H9 (cell line): ENCODE measurements at regions not wholly inside any gene's neighbourhood (a gene's known extent, or its start where the extent isn't known, plus 50 kb on each side); places are given as distances from the start of the nearest gene placed in this dataset.
"Not testable (repeated sequence)": the region's sequence is repeated elsewhere in the genome, so short reads cannot be mapped to it uniquely, and the experiment has no call there.

Experiments used
- DNase-seq: peaks from one replicate; pipeline ENCODE4 v3.0.0-alpha.2; 2017
- H2AFZ ChIP-seq: one replicate; pipeline ENCODE4 v1.6.1; 2013; ENCODE audit warnings: mild to moderate bottlenecking, low read length, control low read depth, moderate library complexity
- H2AK5ac ChIP-seq: 2 replicates; pipeline ENCODE4 v1.6.1; 2013; ENCODE audit warnings: low read length, control low read depth, mixed read lengths; ENCODE audit not compliant: insufficient read length
- H2BK120ac ChIP-seq: one replicate; pipeline ENCODE4 v1.6.1; 2013; ENCODE audit warnings: low read depth, mild to moderate bottlenecking, low read length, control low read depth, inconsistent platforms; ENCODE audit not compliant: poor library complexity, severe bottlenecking
- H2BK12ac ChIP-seq: 2 replicates; pipeline ENCODE4 v1.6.1; 2013; ENCODE audit warnings: low read length, control low read depth, mixed read lengths, low read depth; ENCODE audit not compliant: insufficient read length
- H2BK15ac ChIP-seq: 2 replicates; pipeline ENCODE4 v1.6.1; 2013; ENCODE audit warnings: low read depth, low read length, control low read depth
- H2BK20ac ChIP-seq: one replicate; pipeline ENCODE4 v1.6.1; 2013; ENCODE audit warnings: low read depth, mild to moderate bottlenecking, low read length, control low read depth, inconsistent platforms; ENCODE audit not compliant: poor library complexity, severe bottlenecking
- H2BK5ac ChIP-seq: 2 replicates; pipeline ENCODE4 v1.6.1; 2013; ENCODE audit warnings: low read length, control low read depth, mixed read lengths; ENCODE audit not compliant: insufficient read length
- H3K14ac ChIP-seq: 2 replicates; pipeline ENCODE4 v1.6.1; 2013; ENCODE audit warnings: low read length, control low read depth; ENCODE audit not compliant: insufficient read depth
- H3K18ac ChIP-seq: 2 replicates; pipeline ENCODE4 v1.6.1; 2013; ENCODE audit warnings: low read depth, mild to moderate bottlenecking, mixed read lengths, low read length, control low read depth; ENCODE audit not compliant: insufficient read length
- H3K23ac ChIP-seq: 2 replicates; pipeline ENCODE4 v1.6.1; 2013; ENCODE audit warnings: low read length, control low read depth, mixed read lengths, low read depth; ENCODE audit not compliant: insufficient read length
- H3K23me2 ChIP-seq: 2 replicates; pipeline ENCODE4 v1.6.1; 2013; ENCODE audit warnings: low read depth, mild to moderate bottlenecking, mixed read lengths, low read length, control low read depth; ENCODE audit not compliant: insufficient read length, poor library complexity, severe bottlenecking
- H3K27ac ChIP-seq: 2 replicates; pipeline ENCODE4 v1.5.1; 2013; ENCODE audit warnings: low read length, control low read depth, mixed read lengths, low read depth; ENCODE audit not compliant: insufficient read length
- H3K27me3 ChIP-seq: 2 replicates; pipeline ENCODE4 v1.6.1; 2013; ENCODE audit warnings: low read length, control low read depth, inconsistent platforms; ENCODE audit not compliant: insufficient read depth
- H3K4ac ChIP-seq: 2 replicates; pipeline ENCODE4 v1.6.1; 2013; ENCODE audit warnings: low read depth, mild to moderate bottlenecking, control low read depth, inconsistent platforms, low read length, moderate library complexity
- H3K4me1 ChIP-seq: 2 replicates; pipeline ENCODE4 v1.6.1; 2013; ENCODE audit warnings: low read length, control low read depth, inconsistent platforms; ENCODE audit not compliant: insufficient read depth
- H3K4me2 ChIP-seq: 2 replicates; pipeline ENCODE4 v1.6.1; 2013; ENCODE audit warnings: low read length, control low read depth, mixed read lengths; ENCODE audit not compliant: insufficient read length, insufficient read depth
- H3K56ac ChIP-seq: 2 replicates; pipeline ENCODE4 v1.6.1; 2013; ENCODE audit warnings: low read depth, mild to moderate bottlenecking, mixed read lengths, low read length, control low read depth; ENCODE audit not compliant: insufficient read length
- H3K79me1 ChIP-seq: 2 replicates; pipeline ENCODE4 v1.6.1; 2013; ENCODE audit warnings: low read depth, mild to moderate bottlenecking, moderate library complexity, low read length, control low read depth, inconsistent platforms; ENCODE audit not compliant: insufficient read depth, poor library complexity, severe bottlenecking
- H3K79me2 ChIP-seq: 2 replicates; pipeline ENCODE4 v1.6.1; 2013; ENCODE audit warnings: low read length, control low read depth, inconsistent platforms; ENCODE audit not compliant: insufficient read depth
- H3K9ac ChIP-seq: 2 replicates; pipeline ENCODE4 v1.6.1; 2013; ENCODE audit warnings: low read length, control low read depth, mixed read lengths; ENCODE audit not compliant: insufficient read length; ENCODE audit errors: extremely low read depth
- H3K9me3 ChIP-seq: one replicate; pipeline ENCODE4 v1.6.1; 2013; ENCODE audit warnings: low read depth, low read length, inconsistent platforms; ENCODE audit not compliant: control insufficient read depth
- H3T11ph ChIP-seq: one replicate; pipeline ENCODE4 v1.6.1; 2013; ENCODE audit warnings: mild to moderate bottlenecking, low read length, control low read depth, inconsistent platforms
- H4K20me1 ChIP-seq: one replicate; pipeline ENCODE4 v1.6.1; 2013; ENCODE audit not compliant: control insufficient read depth, insufficient read length, insufficient read depth
- H4K5ac ChIP-seq: 2 replicates; pipeline ENCODE4 v1.6.1; 2013; ENCODE audit warnings: low read depth, mild to moderate bottlenecking, mixed read lengths, low read length, control low read depth; ENCODE audit not compliant: insufficient read length
- H4K8ac ChIP-seq: replicated peaks from 2 replicates; pipeline ENCODE4 v1.6.1; 2013; ENCODE audit warnings: low read length, control low read depth, mixed read lengths, low read depth; ENCODE audit not compliant: insufficient read length
- H4K91ac ChIP-seq: 2 replicates; pipeline ENCODE4 v1.6.1; 2013; ENCODE audit warnings: low read depth, mild to moderate bottlenecking, moderate library complexity, mixed read lengths, low read length, control low read depth; ENCODE audit not compliant: insufficient read length
- H3K27ac Mint-ChIP-seq, 3 experiments: 2 replicates in 2 of 3; 3 replicates in 1 of 3; pipeline ENCODE4 v1.8.0; 2020 to 2021; ENCODE audit warnings: mixed read lengths in 3 of 3, mild to moderate bottlenecking in 1 of 3, moderate library complexity in 1 of 3
- H3K27me3 Mint-ChIP-seq: 2 replicates; pipeline ENCODE4 v1.8.0; 2021; ENCODE audit warnings: low read depth, mild to moderate bottlenecking, moderate library complexity, mixed read lengths
- H3K36me3 Mint-ChIP-seq, 3 experiments: 2 replicates in 2 of 3; 3 replicates in 1 of 3; pipeline ENCODE4 v1.8.0; 2020 to 2021; ENCODE audit warnings: low read depth in 3 of 3, mixed read lengths in 3 of 3; ENCODE audit not compliant: insufficient read depth in 1 of 3
- H3K4me1 Mint-ChIP-seq, 2 experiments: 2 replicates each; pipeline ENCODE4 v1.8.0; 2020; ENCODE audit warnings: mixed read lengths in 2 of 2
- H3K4me3 Mint-ChIP-seq, 2 experiments: 2 replicates in 1 of 2; 3 replicates in 1 of 2; pipeline ENCODE4 v1.8.0; 2020 to 2021; ENCODE audit warnings: mild to moderate bottlenecking in 2 of 2, mixed read lengths in 2 of 2, moderate library complexity in 1 of 2
- H3K9me3 Mint-ChIP-seq, 2 experiments: 2 replicates in 1 of 2; 3 replicates in 1 of 2; pipeline ENCODE4 v1.8.0; 2020; ENCODE audit warnings: mild to moderate bottlenecking in 2 of 2, mixed read lengths in 2 of 2, moderate library complexity in 1 of 2
- WGBS: extraction: QIAGEN DNeasy Blood & Tissue Kit; methylation state at CpG from one replicate; pipeline ENCODE4 v1.1.7; 2013; ENCODE audit warnings: missing lambda C conversion rate, low lambda C conversion rate, mixed read lengths; ENCODE audit not compliant: insufficient read length; ENCODE audit errors: extremely low coverage; 5-methylcytosine and 5-hydroxymethylcytosine counted together

GRCh38 chr12:46581990-46582389 is 209.4 kb upstream of the SLC38A2 start:
- not testable (repeated sequence) for H2AK5ac ChIP-seq, H3K23ac ChIP-seq, H3K9me3 ChIP-seq, H3K27ac ChIP-seq, H3T11ph ChIP-seq, H3K27ac Mint-ChIP-seq, H3K27me3 ChIP-seq, H2BK5ac ChIP-seq, H3K56ac ChIP-seq, H3K27me3 Mint-ChIP-seq, H3K18ac ChIP-seq, H3K4me1 ChIP-seq, H2BK120ac ChIP-seq, H3K9ac ChIP-seq, H2BK20ac ChIP-seq, H3K14ac ChIP-seq, H3K23me2 ChIP-seq, DNase-seq, H2AFZ ChIP-seq, H4K5ac ChIP-seq, H2BK12ac ChIP-seq, H3K79me2 ChIP-seq, H3K4me3 Mint-ChIP-seq, H3K4me2 ChIP-seq, H3K79me1 ChIP-seq, H3K4ac ChIP-seq, H2BK15ac ChIP-seq, H4K8ac ChIP-seq, H4K20me1 ChIP-seq, H4K91ac ChIP-seq
- Mint-ChIP-seq H3K9me3 (peaks cover 34 to 38% of the 10 kb centered on the region in 2 experiments), H3K36me3 (peaks cover 32 to 41% (median 37%) of the 10 kb centered on the region in 3 experiments), H3K4me1 (peaks cover 15 to 24% of the 10 kb centered on the region in 2 experiments)
- no CpG with 5 or more reads among the region's 2 CpGs for WGBS
